ENCODE measurements at regions not wholly inside any gene's neighbourhood (a gene's known extent, or its start where the extent isn't known, plus 50 kb on each side); places are given as distances from the start of the nearest gene placed in this dataset.

DNA sequence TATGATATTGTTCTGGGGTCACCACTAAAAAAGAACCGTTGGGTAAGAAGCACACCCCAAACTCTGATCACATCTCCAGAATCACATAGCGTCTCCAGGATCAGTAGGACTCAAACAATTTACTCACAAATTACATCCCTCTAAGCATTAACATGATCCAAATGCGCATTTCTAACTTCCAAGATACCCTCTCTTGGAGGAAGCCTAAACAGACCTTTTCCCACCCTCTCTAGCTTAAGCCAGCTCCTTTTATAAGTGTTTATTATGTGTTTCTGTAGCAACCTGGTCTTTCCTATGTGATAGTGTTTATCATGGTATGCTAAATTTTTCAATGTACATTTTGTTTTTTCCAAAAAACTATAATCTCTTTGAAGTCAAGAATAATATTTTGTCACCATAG is 1846.5 kb downstream of the OLFM4 start:
- DNase-seq (ENCODE audit: low spot score in 2 of 2), result no peak
- TF ChIP-seq POLR2A (IDR thresholded peaks at IDR 0.05), result no peak
- TF ChIP-seq, protein P1, sequence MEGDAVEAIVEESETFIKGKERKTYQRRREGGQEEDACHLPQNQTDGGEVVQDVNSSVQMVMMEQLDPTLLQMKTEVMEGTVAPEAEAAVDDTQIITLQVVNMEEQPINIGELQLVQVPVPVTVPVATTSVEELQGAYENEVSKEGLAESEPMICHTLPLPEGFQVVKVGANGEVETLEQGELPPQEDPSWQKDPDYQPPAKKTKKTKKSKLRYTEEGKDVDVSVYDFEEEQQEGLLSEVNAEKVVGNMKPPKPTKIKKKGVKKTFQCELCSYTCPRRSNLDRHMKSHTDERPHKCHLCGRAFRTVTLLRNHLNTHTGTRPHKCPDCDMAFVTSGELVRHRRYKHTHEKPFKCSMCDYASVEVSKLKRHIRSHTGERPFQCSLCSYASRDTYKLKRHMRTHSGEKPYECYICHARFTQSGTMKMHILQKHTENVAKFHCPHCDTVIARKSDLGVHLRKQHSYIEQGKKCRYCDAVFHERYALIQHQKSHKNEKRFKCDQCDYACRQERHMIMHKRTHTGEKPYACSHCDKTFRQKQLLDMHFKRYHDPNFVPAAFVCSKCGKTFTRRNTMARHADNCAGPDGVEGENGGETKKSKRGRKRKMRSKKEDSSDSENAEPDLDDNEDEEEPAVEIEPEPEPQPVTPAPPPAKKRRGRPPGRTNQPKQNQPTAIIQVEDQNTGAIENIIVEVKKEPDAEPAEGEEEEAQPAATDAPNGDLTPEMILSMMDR (IDR thresholded peaks at IDR 0.05), result no peak
- TF ChIP-seq EP300 (IDR thresholded peaks at IDR 0.05), result no peak
- H3K4me1 ChIP-seq, result no peaks in the 10 kb centered on the region
- 80 to 85% methylated on average over 3 of the region's 3 CpGs for WGBS, 2 donors
- no peaks in the 10 kb centered on the region for H3K9me3 ChIP-seq
- no peak overlapping the region for H3K4me3 ChIP-seq
- no peak overlapping the region for H3K27ac ChIP-seq
- H3K36me3 ChIP-seq, result no peaks in the 10 kb centered on the region
- no peaks in the 10 kb centered on the region for H3K27me3 ChIP-seq

GRCh38 chr13:54879036-54879435 is 1850.4 kb downstream of the OLFM4 start:
- Histone ChIP-seq H3K27me3 (no peaks in the 10 kb centered on the region), H3K9me3 (no peaks in the 10 kb centered on the region), H3K4me1 (no peaks in the 10 kb centered on the region), H3K27ac (no peak overlapping the region), H3K36me3 (no peaks in the 10 kb centered on the region), H3K4me3 (no peak overlapping the region)
- no peak for DNase-seq (ENCODE audit: low spot score in 2 of 2)
- TF ChIP-seq, protein P1 (IDR thresholded peaks at IDR 0.05), result no peak
- WGBS, 2 donors, result 85 to 92% methylated on average over 2 of the region's 2 CpGs

- DNase-seq (ENCODE audit: low spot score in 2 of 2), result no peak
- no peak for TF ChIP-seq EP300 (IDR thresholded peaks at IDR 0.05)
- TF ChIP-seq, protein P1 (IDR thresholded peaks at IDR 0.05), result no peak
- no peak for TF ChIP-seq POLR2A (IDR thresholded peaks at IDR 0.05)
- 75 to 85% methylated on average over 3 of the region's 3 CpGs for WGBS, 2 donors
These were observed 1856.1 kb downstream of the OLFM4 start for GRCh38 chr13:54884682-54885081.

DNA sequence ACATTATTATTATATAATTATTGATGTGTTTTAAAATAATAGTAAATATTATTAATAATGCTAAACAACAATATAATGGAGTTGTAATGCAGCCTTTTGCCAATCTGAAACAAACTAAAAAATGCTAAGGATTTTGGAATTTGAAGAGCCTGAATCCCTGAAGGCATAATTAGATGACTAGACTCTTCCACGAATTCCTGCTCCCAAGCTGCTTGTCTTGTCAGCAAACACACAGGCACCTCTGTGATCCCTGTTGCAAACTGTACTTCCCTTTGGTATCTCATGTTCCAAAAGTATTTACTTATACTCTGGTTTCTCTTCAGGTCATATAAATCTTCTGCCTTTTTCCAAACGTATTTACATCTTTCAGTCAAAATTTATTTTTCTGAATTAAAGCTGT is 1862.4 kb downstream of the OLFM4 start:
- TF ChIP-seq EP300 (IDR thresholded peaks at IDR 0.05) (no peak), POLR2A (IDR thresholded peaks at IDR 0.05) (no peak)
- TF ChIP-seq, protein P1 (IDR thresholded peaks at IDR 0.05), result no peak

More at GRCh38 chr13:54884682-54885081, 1856.1 kb downstream of the OLFM4 start:
- no peak overlapping the region for H3K27ac ChIP-seq
- no peaks in the 10 kb centered on the region for H3K36me3 ChIP-seq
- H3K4me1 ChIP-seq, result no peaks in the 10 kb centered on the region
- no peaks in the 10 kb centered on the region for H3K9me3 ChIP-seq
- no peaks in the 10 kb centered on the region for H3K27me3 ChIP-seq
- no peak overlapping the region for H3K4me3 ChIP-seq

DNA sequence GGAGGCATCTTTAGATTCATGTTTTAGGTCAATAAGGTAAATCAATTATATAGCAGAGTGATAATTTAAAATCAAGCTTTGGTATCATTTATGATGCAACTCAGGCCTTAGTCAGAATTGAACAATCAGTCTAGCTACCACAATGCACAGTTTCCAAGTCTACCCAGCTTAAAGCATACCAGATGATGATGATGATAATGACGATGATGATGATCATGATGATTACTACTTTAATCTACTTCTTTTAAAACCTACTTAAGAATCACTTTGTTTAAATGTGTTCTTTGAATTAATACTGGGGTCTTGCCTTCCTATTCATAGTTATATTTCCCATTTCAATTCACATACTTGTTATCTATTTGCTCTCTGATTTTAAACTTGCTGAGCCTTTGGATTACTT is 1872.7 kb downstream of the OLFM4 start:
- no peak for DNase-seq (ENCODE audit: low spot score in 2 of 2)
- H3K36me3 ChIP-seq, result no peaks in the 10 kb centered on the region
- WGBS, 2 donors, result 87 to 96% methylated on average over 1 of the region's 1 CpG
- H3K4me3 ChIP-seq, result no peak overlapping the region
- H3K4me1 ChIP-seq, result no peaks in the 10 kb centered on the region
- H3K27ac ChIP-seq, result no peak overlapping the region
- TF ChIP-seq, protein P1 (IDR thresholded peaks at IDR 0.05), result no peak
- no peak for TF ChIP-seq POLR2A (IDR thresholded peaks at IDR 0.05)
- TF ChIP-seq EP300 (IDR thresholded peaks at IDR 0.05), result no peak
- H3K27me3 ChIP-seq, result no peaks in the 10 kb centered on the region
- no peaks in the 10 kb centered on the region for H3K9me3 ChIP-seq

More for the DNA sequence above, 1862.4 kb downstream of the OLFM4 start:
- WGBS, 2 donors, result 25 to 27% methylated on average over 2 of the region's 2 CpGs
- Histone ChIP-seq H3K27ac (no peak overlapping the region), H3K9me3 (no peaks in the 10 kb centered on the region), H3K27me3 (no peaks in the 10 kb centered on the region), H3K36me3 (no peaks in the 10 kb centered on the region), H3K4me1 (no peaks in the 10 kb centered on the region), H3K4me3 (no peak overlapping the region)
- no peak for DNase-seq (ENCODE audit: low spot score in 2 of 2)

All from tibial nerve (tissue), 4 donors.